Umbilical cord (tissue), 1 donor: ENCODE measurements at regions not wholly inside any gene's neighbourhood (a gene's known extent, or its start where the extent isn't known, plus 50 kb on each side); places are given as distances from the start of the nearest gene placed in this dataset.
"Not testable (repeated sequence)": the region's sequence is repeated elsewhere in the genome, so short reads cannot be mapped to it uniquely, and the experiment has no call there.

Experiments used
- DNase-seq: peaks from one replicate; pipeline ENCODE4 v3.0.0-alpha.2; 2015; ENCODE audit warnings: low spot score

GRCh38 chr7:109616551-109617069 lies 1046.9 kb downstream of the DNAJB9 start:
- no peak for DNase-seq

DNA sequence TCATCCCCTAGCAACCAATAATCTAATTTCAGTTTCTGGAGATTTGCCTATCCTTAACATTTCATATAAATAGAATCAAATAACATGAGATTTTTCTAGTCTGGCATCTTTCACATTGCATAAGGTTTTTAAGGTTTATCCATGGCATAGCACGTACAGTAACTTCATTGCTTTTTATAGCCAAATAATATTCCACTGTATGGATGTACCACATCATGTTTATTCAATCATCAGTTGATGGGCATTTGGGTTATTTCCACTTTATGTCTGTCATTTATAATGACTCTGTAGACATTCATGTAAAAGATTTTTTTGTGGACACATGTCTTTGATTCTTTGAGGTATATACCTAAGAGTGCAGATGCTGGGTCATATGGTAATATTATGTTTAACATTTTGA lies 1052.6 kb downstream of the DNAJB9 start:
- DNase-seq, result no peak

- DNase-seq, result not testable (repeated sequence)
Observed at GRCh38 chr7:109632890-109633289, 1063.2 kb downstream of the DNAJB9 start.

DNA sequence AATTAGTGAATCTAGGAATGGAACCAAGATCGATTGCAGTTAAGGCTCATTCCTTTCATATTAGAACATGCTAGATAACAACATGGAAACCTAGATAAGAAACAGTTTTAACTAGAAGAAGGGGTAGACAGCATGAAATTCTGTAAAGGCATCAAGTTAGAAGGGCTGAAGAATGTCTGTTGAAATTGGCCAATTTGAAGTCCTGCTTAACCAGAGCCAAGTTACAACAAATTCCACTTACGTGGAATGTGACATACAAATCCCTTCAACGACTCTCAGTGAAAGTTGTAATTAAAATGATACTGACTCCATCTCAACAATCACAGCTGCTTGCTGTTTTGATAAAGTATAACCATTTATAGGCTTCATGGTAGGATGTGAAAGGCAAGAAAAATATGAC lies 1065.7 kb downstream of the DNAJB9 start:
- no peak for DNase-seq

GRCh38 chr7:109637428-109637990 lies 1067.8 kb downstream of the DNAJB9 start:
- DNase-seq, result no peak

- DNase-seq, result no peak
Observed at GRCh38 chr7:109638321-109638720, 1068.6 kb downstream of the DNAJB9 start.

DNA sequence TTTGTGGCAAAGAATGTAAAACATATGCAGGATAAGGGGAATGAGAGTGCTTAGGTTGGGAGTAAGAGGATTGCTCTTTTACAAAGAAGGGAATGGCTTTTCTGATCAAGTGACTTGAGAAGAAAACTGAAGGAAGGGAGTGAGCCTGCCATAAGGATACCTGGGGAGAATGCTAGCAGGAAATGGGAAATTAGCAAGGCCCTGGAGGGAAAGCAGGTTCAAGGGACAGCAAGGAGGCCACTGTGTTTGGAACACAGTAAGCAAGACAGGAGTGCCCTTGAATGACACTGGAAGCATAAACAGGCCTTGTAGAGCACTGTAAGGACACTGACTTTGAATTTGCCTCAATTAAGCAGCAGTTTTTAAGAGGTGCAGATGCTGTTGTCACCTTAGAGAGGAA lies 1069.9 kb downstream of the DNAJB9 start:
- DNase-seq, result no peak

- DNase-seq, result no peak
Observed at GRCh38 chr7:109641445-109641844, 1071.8 kb downstream of the DNAJB9 start.

DNA sequence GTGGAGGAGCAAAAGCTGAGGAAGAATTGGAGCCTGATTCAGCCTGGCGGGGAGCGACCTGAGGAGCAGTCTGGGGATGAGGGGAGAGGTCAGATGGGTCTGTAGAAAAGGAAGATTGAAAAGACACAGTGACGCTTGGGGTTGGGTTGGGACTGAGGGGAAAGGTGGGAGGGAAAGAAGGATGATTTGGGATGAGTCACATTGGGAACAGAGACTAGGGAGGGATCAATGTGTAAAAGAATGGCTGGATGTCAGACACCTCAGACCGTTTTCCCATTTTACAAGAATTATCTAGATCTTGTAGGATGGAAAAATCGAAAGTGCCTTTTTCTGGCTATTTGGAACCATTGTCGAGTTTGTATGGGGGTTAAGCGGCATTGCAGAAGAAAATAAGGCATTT lies 1076.5 kb downstream of the DNAJB9 start:
- DNase-seq, result no peak

- not testable (repeated sequence) for DNase-seq
Observed at GRCh38 chr7:109646594-109646993, 1076.9 kb downstream of the DNAJB9 start.

GRCh38 chr7:109647263-109647662 lies 1077.6 kb downstream of the DNAJB9 start:
- not testable (repeated sequence) for DNase-seq

DNA sequence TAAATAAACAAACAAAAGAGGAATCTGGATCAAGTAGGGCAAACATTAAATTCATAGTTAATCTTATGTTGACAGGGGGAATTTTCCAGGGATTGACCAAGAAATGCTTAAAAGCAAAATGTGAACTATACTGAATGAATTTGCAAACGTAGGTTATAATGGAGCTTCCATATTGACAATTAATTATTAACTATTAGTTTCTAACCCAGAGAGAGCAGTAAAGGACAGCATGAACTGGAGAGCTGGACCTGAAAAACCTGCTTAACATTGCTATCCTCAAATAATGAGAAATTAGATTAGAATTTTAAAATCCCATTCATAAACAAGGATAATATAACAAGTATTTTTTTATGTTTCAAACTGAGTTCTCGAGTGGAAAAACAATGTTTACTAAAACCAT lies 1089.6 kb downstream of the DNAJB9 start:
- DNase-seq, result no peak

DNA sequence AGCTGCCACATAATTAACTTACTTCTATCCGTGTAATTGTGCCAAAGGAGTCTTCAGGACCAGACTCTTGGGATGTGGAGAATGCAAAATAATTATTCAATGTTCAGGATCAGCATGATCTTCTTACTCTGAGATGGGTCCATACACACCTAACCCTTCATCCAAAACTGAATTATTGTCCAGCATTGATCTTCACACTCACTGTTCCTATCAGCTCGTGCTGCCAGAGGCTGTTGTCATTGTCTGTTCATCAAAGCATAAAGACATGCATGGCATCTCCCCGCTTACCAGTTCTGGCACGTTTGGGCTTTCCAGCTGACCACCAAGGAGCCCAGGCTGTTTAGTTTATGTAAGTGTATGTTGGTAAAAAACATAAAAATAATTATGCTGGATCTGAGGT lies 1090.7 kb downstream of the DNAJB9 start:
- DNase-seq, result no peak

GRCh38 chr7:109663806-109664205 lies 1094.1 kb downstream of the DNAJB9 start:
- DNase-seq, result no peak

- DNase-seq, result not testable (repeated sequence)
Observed at GRCh38 chr7:109687269-109687668, 1117.6 kb downstream of the DNAJB9 start.

- DNase-seq, result not testable (repeated sequence)
Observed at GRCh38 chr7:109692613-109693012, 1122.9 kb downstream of the DNAJB9 start.

DNA sequence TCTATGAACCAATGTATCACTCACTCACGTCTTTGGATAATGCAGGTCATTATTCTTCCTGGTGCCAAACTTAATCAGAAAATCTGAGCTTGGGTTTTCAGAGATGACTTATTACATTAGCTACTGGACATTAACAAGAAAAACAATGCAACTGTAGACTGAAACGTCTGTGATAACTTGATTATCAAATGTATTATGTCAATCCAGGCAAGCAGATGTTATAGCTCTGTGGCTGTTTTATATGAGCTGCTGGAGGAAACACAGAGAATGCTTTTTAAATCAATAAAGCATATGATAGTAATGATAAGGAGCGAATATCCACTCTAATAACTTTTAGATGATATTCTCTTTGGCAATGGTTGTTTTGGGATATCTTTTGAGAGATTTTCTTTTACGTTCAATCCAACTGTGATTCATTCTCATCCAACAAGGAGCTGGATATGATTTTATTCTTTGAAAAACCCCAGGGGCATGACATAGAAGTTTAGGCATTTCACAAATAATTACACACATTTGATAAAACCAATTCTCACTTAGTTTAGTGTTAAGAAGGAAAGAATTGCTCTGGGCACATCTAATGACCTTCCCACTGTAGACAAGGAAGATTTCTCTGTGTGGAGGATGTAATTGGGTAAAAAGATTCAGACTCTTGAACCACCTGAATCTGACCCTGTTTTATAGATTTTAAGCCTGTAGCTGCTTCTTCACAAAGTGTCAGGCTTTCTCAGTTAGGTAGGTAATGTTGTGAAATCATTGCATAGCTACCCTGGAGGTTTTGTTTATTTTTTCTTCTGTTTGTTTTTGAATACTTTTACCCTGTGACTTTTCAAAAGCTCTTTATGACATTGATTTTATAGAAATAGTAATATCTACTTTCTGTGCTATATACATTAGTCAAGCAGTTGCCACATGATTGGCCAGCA lies 1124.7 kb downstream of the DNAJB9 start:
- no peak for DNase-seq

DNA sequence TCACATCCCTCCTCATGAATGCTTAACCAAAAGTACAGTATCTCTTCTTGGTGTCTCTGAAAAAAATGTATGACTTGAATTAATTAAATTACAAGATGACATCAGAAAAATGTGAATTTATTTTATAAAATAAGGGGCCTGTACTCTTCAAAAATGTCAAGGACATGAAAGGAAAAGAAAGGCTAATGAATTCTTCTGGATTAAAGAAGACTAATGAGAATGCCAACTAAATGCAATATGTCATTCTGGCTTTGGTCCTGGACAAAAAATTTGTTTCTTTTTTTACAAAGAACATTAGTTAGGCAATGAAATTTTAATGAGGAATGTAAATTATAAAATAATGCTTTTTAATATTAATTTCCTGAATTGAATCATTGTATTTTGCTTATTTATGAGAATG lies 1125.7 kb downstream of the DNAJB9 start:
- DNase-seq, result no peak

DNA sequence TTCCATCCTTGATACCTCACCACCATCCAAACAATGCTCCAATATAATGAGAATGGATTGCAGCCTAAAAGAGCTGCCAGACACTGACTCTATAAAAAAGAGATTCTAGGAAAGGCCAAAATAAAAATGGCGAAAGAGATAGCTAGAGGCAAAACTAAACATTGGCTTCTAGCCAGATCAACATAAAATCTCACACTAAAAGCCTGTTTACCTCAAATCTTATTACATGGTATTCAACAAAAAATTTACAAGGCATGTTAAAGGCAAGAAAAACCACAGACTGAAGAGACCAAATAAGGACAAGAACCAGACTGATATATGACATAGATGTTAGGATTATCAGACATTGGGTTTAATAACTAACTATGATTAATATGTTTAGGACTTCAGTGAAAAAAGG lies 1127.0 kb downstream of the DNAJB9 start:
- no peak for DNase-seq

GRCh38 chr7:109699661-109700060 lies 1130.0 kb downstream of the DNAJB9 start:
- no peak for DNase-seq

DNA sequence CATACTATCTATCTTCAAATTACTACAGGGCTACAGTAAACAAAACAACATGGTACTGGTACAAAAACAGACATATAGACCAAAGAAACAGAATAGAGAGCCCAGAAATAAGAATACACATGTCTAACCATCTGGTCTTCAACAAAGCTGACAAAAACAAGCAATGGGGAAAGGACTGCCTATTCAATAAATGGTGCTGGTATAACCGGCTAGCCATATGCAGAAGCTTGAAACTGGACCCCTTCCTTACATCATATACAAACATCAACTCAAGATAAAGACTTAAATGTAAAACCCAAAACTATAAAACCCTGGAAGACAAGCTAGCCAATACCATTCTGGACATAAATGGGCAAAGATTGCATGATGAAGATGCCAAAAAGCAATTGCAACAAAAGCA lies 1143.7 kb downstream of the DNAJB9 start:
- DNase-seq, result no peak

DNA sequence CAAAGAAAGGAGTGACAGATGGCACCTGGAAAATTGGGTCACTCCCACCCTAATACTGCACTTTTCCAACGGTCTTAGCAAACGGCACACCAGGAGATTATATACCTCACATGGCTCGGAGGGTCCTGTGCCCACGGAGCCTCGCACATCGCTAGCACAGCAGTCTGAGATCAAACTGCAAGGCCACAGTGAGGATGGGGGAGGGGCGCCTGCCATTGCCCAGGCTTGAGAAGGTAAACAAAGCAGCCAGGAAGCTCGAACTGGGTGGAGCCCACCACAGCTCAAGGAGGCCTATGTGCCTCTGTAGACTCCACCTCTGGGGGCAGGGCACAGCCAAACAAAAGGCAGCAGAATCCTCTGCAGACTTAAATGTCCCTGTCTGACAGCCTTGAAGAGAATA lies 1149.7 kb downstream of the DNAJB9 start:
- not testable (repeated sequence) for DNase-seq

DNA sequence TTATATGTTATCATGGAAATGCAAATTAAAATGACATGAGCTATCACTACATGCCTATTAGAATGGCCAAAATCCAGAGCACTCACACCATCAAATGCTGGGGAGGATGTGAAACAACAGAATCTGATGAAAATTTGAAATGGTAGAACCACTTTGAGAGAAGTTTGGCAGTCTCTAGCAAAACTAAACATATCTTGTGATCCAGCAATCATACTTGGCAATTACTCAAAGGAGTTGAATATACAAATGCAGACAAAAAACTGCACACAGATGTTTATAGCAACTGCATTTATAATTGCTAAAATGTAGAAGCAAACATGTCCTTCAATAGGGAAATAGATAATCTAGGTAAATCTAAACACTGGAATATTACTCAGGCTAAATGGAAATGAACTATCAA lies 1164.9 kb downstream of the DNAJB9 start:
- no peak for DNase-seq
